GM12875 (cell line): ENCODE measurements at regions not wholly inside any gene's neighbourhood (a gene's known extent, or its start where the extent isn't known, plus 50 kb on each side); places are given as distances from the start of the nearest gene placed in this dataset.

Experiments used
- H3K4me3 ChIP-seq: one replicate; pipeline ENCODE4 v1.5.1; 2011; ENCODE audit warnings: low read depth, low read length, control low read depth
- TF ChIP-seq, protein P1 (sequence below): IDR thresholded peaks from 2 replicates; pipeline ENCODE4 v1.5.1; 2011; ENCODE audit warnings: low read depth, mild to moderate bottlenecking, control low read depth, inconsistent platforms, low read length, moderate library complexity, borderline replicate concordance; ENCODE audit not compliant: insufficient read depth

DNA sequence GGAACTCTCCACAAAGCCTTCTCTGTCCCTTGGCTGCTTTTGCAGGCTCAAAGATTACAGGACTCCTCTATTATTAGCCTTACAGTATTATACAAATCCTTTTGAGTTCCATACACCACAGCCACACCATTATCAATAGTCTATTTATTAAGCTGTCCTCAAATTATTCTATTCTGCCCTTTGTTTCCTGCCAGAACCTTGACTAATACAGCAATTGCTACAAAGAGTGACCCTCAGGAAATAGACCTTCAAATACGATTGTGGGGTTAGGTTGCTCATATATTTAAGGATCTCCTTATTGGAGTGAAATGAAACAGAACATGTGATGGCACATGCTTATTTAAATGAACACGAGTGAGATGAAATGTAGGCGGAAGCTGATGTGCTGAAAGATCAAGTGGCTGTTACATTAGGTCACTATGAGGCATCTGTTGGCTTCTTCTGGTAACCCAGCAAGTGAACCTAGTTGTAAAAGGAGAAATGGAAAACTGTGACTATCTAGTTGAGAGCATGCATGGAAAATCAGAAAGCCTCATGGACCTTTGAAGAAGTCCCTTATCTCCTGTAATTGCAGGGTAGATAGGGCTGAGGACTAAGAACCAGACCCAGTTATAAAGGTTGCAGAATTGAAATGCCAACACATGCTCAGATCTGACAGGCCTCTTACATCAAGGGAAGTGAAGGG is 75.5 kb downstream of the AVPR1A start:
- TF ChIP-seq, protein P1, sequence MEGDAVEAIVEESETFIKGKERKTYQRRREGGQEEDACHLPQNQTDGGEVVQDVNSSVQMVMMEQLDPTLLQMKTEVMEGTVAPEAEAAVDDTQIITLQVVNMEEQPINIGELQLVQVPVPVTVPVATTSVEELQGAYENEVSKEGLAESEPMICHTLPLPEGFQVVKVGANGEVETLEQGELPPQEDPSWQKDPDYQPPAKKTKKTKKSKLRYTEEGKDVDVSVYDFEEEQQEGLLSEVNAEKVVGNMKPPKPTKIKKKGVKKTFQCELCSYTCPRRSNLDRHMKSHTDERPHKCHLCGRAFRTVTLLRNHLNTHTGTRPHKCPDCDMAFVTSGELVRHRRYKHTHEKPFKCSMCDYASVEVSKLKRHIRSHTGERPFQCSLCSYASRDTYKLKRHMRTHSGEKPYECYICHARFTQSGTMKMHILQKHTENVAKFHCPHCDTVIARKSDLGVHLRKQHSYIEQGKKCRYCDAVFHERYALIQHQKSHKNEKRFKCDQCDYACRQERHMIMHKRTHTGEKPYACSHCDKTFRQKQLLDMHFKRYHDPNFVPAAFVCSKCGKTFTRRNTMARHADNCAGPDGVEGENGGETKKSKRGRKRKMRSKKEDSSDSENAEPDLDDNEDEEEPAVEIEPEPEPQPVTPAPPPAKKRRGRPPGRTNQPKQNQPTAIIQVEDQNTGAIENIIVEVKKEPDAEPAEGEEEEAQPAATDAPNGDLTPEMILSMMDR = no peak
- no peak overlapping the region for H3K4me3 ChIP-seq

DNA sequence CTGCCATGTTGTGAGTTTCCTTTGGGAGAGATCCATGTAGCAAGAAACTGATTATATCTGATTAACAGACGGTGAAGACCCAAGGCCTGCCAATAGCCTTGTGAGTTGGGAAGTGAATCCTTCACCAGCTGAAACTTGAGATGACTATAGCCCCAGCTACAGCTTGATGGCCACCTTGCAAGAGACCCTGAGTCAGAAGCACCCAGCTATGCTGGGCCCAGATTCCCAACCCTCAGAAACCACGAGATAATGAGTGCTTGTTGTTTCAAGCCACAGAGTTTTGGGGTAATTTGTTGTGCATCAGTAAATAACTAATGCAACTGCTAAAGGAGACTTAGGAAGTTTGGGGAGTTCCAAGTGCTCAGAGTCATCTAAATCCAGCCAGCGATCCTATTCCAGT is 80.3 kb downstream of the AVPR1A start:
- TF ChIP-seq, protein P1 = no peak
- no peak overlapping the region for H3K4me3 ChIP-seq

DNA sequence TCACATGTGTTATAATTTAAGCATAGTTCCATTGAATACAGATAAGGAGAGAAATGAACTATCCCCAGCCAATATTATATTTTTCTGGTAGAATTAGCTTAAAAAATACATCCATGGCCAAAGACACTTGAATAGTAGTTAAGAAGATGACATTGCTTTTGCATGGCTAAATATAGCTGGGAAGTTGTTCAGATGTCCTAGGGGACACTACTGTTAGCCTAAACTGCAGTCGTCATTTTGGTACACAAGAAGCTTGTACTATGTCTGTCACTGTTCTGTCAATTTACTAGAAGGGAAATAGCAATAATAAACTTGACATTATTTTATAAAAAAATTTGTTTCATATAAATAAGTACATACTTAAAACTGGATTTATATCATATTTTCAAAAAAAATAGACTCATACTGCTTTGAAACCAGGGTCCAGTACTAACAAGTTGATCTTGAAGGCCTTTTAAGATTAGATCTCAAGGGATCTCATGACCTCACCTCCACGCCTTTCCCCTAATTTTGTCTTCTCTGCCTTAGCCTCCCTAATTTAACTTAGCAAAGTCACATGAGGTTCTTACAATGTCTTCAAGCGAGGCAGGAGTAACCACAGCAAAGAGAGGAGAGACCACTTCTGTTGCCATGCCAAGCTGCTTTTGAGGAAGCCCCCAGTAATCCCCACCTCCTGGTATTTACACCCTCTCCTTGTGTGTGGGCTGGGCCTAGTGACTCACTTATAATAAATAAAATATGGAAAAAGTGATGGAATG is 81.0 kb downstream of the AVPR1A start:
- no peak overlapping the region for H3K4me3 ChIP-seq
- TF ChIP-seq, protein P1 = no peak

DNA sequence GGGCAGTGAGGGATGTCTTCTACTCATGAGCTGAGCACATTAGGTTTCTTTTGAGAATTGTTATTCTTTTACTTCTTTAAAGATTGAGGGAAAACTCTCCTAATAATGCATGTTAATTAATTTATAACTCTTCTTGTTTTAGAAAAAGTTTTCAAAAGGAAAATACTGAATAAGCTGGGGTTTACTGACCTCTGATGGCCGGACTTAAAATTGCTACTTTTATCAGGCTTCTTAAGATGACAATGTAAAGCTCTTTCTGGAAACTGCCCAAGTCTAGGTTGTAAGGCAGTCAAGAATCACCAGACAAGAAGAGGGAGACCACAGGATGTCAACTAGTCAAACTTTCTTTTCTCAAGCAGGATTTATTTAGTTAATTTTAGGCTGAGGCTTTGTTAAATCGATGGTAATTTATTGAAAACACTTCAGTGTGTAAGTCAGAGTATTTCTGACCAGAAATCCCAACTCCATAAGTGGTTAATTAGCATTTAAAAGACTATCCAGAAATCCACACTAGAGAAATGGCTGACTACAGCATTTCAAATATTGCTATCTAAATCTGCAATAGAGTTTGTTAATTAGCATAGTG is 82.1 kb downstream of the AVPR1A start:
- H3K4me3 ChIP-seq = no peak overlapping the region
- TF ChIP-seq, protein P1 = peak; percentile 38; the same call in 1 of the 2 replicates

DNA sequence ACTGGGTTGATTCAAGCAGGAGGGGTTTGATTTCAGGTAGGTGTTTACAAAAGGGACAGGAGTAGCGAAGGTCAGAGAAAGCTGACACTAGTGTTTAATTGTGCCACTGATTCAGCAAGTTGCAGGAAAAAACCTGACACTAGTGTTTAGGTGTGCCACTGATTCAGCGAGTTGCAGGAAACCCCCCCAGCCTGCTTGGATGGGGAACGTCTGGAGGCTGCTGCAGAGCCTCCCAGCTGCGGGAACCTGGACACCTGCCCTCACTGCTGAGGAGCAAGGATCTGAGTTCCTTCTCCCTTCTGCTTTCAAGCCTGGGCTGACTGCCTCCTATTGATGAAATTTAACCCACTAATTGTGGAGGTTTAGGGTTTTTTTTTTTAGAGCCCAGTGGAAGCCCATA is 84.2 kb downstream of the AVPR1A start:
- TF ChIP-seq, protein P1 = no peak
- no peak overlapping the region for H3K4me3 ChIP-seq

DNA sequence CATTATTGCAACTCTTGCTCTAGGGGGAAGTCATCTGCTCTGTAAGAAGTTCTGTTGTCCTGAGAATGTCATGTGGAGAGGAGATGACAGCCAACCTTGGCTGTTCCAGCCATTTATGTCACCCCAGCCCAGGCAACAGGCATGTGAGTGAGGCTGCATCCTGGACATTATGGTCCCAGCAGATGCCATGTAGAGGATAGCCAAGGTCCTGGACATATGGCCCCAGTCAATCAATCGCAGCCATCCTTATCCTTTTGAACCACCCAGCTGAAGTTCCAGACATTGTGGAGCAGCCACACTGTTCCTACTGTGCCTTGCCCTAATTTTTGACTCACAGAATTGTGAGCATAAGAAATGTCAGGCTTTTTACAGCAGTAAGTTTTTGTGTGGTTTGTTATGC is 84.9 kb downstream of the AVPR1A start:
- no peak overlapping the region for H3K4me3 ChIP-seq
- TF ChIP-seq, protein P1 = no peak
